PFSK-1 (cell line): ENCODE measurements at regions not wholly inside any gene's neighbourhood (a gene's known extent, or its start where the extent isn't known, plus 50 kb on each side); places are given as distances from the start of the nearest gene placed in this dataset.

Experiments
- FOXP2 ChIP-seq: optimal IDR thresholded peaks from 2 replicates; pipeline ENCODE3; 2011; ENCODE audit warnings: borderline replicate concordance, control low read depth, inconsistent platforms; ENCODE audit not compliant: insufficient read depth; ENCODE audit errors: extremely low read length, extremely low read depth
- POLR2AphosphoS5 ChIP-seq: IDR thresholded peaks from 2 replicates; pipeline ENCODE4 v1.6.1; 2012; ENCODE audit warnings: low read depth, mild to moderate bottlenecking, control low read depth, low read length, moderate library complexity
- SIN3A ChIP-seq: IDR thresholded peaks from 2 replicates; pipeline ENCODE4 v1.6.1; 2012; ENCODE audit warnings: mild to moderate bottlenecking, low read length, moderate library complexity, borderline replicate concordance; ENCODE audit not compliant: insufficient read depth
- TAF1 ChIP-seq: IDR thresholded peaks from 2 replicates; pipeline ENCODE4 v1.6.1; 2012; ENCODE audit warnings: low read length, control low read depth, borderline replicate concordance; ENCODE audit not compliant: insufficient read depth
- TF ChIP-seq, protein P1 (sequence below), 2 experiments: IDR thresholded peaks; 2 replicates each; pipeline versions ENCODE4 v1.6.1 to v1.8.0; 2011 to 2012; ENCODE audit warnings: low read depth in 2 of 2, low read length in 2 of 2, control low read depth in 1 of 2, inconsistent platforms in 1 of 2, mild to moderate bottlenecking in 1 of 2, moderate library complexity in 1 of 2; ENCODE audit not compliant: insufficient read depth in 1 of 2

DNA sequence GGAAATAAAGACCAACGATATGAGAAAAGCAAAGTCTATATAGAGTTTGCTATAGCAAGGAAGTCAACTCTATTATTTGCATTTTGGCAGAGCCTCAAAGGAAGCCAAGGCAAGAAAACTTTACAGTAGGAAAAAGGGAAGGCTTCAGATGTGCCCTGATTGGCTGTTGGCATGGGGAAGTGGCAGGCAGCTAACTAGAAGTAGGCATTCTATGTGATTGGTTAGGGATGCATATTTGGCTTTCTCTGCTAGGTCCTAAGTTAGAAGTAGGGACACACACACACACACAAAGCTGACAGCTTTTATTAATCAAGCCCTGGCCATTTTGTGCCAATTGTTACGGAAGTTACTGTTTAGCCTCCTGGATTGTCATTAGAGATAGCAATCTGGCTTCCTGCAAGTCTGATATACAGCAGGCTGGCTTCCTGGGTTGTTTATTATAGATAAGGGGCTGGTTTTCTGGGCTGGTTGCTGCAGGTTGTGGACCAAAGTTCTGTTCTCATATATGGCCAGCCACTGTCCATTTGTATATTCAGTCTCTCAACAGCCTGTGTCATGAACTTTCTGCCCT is 308.1 kb upstream of the GRAMD2B start:
- TF ChIP-seq SIN3A (peak; percentile 87; the same call in 1 of the 2 replicates), TAF1 (peak; percentile 24; the same call in 1 of the 2 replicates), FOXP2 (no peak), POLR2AphosphoS5 (peak; percentile 59)
- TF ChIP-seq, protein P1, sequence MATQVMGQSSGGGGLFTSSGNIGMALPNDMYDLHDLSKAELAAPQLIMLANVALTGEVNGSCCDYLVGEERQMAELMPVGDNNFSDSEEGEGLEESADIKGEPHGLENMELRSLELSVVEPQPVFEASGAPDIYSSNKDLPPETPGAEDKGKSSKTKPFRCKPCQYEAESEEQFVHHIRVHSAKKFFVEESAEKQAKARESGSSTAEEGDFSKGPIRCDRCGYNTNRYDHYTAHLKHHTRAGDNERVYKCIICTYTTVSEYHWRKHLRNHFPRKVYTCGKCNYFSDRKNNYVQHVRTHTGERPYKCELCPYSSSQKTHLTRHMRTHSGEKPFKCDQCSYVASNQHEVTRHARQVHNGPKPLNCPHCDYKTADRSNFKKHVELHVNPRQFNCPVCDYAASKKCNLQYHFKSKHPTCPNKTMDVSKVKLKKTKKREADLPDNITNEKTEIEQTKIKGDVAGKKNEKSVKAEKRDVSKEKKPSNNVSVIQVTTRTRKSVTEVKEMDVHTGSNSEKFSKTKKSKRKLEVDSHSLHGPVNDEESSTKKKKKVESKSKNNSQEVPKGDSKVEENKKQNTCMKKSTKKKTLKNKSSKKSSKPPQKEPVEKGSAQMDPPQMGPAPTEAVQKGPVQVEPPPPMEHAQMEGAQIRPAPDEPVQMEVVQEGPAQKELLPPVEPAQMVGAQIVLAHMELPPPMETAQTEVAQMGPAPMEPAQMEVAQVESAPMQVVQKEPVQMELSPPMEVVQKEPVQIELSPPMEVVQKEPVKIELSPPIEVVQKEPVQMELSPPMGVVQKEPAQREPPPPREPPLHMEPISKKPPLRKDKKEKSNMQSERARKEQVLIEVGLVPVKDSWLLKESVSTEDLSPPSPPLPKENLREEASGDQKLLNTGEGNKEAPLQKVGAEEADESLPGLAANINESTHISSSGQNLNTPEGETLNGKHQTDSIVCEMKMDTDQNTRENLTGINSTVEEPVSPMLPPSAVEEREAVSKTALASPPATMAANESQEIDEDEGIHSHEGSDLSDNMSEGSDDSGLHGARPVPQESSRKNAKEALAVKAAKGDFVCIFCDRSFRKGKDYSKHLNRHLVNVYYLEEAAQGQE (IDR thresholded peaks at IDR 0.05; ENCODE audit: insufficient read depth in 1 of 2, low read depth in 2 of 2, low read length in 2 of 2), result peak in 1 of 2 experiments; percentile 80; a peak in 2 of 4 replicates

DNA sequence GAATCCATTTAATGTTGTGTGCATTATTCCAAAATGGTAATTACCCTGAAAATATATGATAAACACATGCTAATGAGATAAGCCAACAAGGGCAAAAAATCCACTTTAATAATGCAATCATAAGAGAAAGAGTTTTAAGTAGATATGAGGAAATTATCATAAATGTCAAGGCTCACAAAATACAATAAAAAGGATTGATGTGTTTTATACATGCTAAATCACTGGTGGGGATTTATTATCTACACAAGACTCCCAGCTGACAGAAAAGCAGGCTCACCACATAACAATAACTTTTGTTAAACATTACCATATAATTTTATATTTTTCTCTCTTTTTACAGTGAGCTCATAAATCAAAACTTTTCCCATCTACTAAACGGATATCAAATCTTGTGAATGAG is 306.2 kb upstream of the GRAMD2B start:
- no peak for TF ChIP-seq SIN3A
- no peak for TF ChIP-seq TAF1
- TF ChIP-seq FOXP2, result no peak
- TF ChIP-seq POLR2AphosphoS5, result no peak
- TF ChIP-seq, protein P1 (IDR thresholded peaks at IDR 0.05; ENCODE audit: insufficient read depth in 1 of 2, low read depth in 2 of 2, low read length in 2 of 2), result no peak

DNA sequence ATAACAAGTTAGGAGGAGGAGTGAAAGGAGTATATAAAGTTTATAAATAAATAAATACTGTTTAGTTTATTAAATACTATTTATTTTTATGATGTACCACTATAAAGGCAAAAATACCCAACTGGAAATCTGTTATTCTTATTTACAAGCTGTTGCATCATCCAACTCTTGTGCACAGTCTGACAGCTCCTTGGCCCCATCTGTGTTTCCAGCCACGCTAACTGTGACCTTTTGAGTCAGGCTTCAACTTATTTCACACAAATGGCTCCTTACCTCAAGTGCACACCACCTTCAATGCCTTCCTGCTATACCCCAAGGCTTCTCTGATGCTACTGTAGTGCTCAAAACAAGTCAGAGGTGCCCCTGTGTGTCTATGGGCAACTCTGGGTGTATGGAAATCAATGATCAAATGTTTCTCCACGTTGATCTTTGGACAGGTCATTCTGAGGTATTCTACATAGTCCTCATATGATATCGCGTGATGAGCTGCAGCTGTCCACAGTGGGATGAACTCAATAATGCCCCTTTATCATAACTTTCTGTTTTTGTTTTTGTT is 303.2 kb upstream of the GRAMD2B start:
- TF ChIP-seq POLR2AphosphoS5, result no peak
- TF ChIP-seq, protein P1 (IDR thresholded peaks at IDR 0.05; ENCODE audit: insufficient read depth in 1 of 2, low read depth in 2 of 2, low read length in 2 of 2), result no peak
- no peak for TF ChIP-seq FOXP2
- TF ChIP-seq SIN3A, result no peak
- no peak for TF ChIP-seq TAF1

DNA sequence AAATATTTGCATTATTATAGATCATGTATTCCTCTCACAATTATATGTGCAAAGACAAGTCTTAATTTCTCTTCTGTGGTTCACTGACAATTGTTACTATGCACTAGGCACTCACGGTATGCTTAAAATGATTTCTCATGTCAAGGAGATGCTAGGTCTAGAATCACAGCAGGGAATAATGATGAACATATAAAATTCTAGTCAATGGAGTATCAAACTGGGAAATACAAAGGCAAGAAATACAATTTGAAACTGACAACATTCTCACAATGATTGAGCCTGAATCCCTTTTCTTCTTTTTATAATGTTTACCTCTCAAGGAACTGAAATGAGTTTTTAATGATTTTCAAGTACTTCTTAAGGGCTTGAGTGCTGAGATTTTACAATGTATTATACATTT is 302.3 kb upstream of the GRAMD2B start:
- TF ChIP-seq TAF1, result no peak
- TF ChIP-seq, protein P1 (IDR thresholded peaks at IDR 0.05; ENCODE audit: insufficient read depth in 1 of 2, low read depth in 2 of 2, low read length in 2 of 2), result no peak
- TF ChIP-seq SIN3A, result no peak
- TF ChIP-seq FOXP2, result no peak
- no peak for TF ChIP-seq POLR2AphosphoS5
